Heart left ventricle (tissue), 13 donors: ENCODE measurements at regions not wholly inside any gene's neighbourhood (a gene's known extent, or its start where the extent isn't known, plus 50 kb on each side); places are given as distances from the start of the nearest gene placed in this dataset.

Experiments
- POLR2A ChIP-seq, 2 donors: fragments of 450-650 bp; IDR thresholded peaks; one replicate each; pipeline ENCODE4 v1.6.1; 2017; ENCODE audit warnings: antibody characterized with exemption in 2 of 2, mild to moderate bottlenecking in 2 of 2, moderate library complexity in 2 of 2
- TF ChIP-seq, protein P1 (sequence below), 12 donors: fragments of 200-600 bp; sonication (generic) in 4 of 12; IDR thresholded peaks; one replicate each; pipeline versions ENCODE4 v1.5.0 to v1.8.0; 2018 to 2022; ENCODE audit warnings: antibody characterized with exemption in 12 of 12, mild to moderate bottlenecking in 5 of 12
- donor health status: ischemic (EF 13 %, LVEDD 7.1; RV severe dilation, severe dysfunction).
- donor health status: DM: no; HTN: yes; CAD: no.
- donor health status: DM: no; HTN: no; CAD: no.
- donor health status: ischemic (EF 25% LVEDD 6.9; RV normal size, moderate dysfunction).
- donor health status: ischemic (EF 25% LVEDD 5.7; RV mildly dilated, moderate dysfunction).
- donor health status: ischemic (EF 35%, LVEDD 5.7; RV mildly dilated, moderate dysfunction).
- donor health status: nonischemic (EF 11% LVEDD 7.7; RV severe dilation, severe dysfunction).
- donor health status: DM: yes; HTN: yes; CAD: no.
- donor health status: PGD.
- donor health status: ischemic (EF 29% LVEDD 5.4; RV normal size, mild dysfunction).
- donor health status: nonischemic (EF 23%, LVEDD 6.1; RV moderate dilation, normal function).

DNA sequence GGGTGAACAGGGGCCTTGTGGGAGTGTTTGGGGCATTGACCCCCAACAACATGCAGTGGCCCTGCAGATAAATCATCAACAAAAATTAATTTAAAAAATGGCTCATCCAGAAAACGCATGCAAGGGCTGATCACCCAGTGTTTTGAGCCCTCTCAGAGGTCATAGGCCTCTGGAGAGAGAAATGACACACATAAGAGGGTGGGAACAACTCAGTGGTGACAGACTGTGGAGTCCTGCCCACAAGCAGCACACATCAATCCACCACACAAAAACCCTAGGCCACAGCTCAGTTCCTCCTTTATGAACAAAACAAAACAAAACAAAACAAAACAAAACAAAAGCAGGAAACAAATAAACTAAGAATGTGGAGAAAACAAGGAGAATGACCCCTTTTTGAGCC lies 351.7 kb upstream of the SPHKAP start:
- TF ChIP-seq POLR2A (IDR thresholded peaks at IDR 0.05), result no peak
- TF ChIP-seq, protein P1, sequence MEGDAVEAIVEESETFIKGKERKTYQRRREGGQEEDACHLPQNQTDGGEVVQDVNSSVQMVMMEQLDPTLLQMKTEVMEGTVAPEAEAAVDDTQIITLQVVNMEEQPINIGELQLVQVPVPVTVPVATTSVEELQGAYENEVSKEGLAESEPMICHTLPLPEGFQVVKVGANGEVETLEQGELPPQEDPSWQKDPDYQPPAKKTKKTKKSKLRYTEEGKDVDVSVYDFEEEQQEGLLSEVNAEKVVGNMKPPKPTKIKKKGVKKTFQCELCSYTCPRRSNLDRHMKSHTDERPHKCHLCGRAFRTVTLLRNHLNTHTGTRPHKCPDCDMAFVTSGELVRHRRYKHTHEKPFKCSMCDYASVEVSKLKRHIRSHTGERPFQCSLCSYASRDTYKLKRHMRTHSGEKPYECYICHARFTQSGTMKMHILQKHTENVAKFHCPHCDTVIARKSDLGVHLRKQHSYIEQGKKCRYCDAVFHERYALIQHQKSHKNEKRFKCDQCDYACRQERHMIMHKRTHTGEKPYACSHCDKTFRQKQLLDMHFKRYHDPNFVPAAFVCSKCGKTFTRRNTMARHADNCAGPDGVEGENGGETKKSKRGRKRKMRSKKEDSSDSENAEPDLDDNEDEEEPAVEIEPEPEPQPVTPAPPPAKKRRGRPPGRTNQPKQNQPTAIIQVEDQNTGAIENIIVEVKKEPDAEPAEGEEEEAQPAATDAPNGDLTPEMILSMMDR (IDR thresholded peaks at IDR 0.05), result no peak
